ENCODE measurements at regions not wholly inside any gene's neighbourhood (a gene's known extent, or its start where the extent isn't known, plus 50 kb on each side); places are given as distances from the start of the nearest gene placed in this dataset.

- TF ChIP-seq POLR2A (IDR thresholded peaks at IDR 0.05), result no peak
- no peak for TF ChIP-seq CTCF (IDR thresholded peaks at IDR 0.05)
Measured at GRCh38 chr5:96335873-96336272, 97.2 kb downstream of the PCSK1 start.
